D721Med (cell line): ENCODE measurements at regions not wholly inside any gene's neighbourhood (a gene's known extent, or its start where the extent isn't known, plus 50 kb on each side); places are given as distances from the start of the nearest gene placed in this dataset.

Experiments used
- DNase-seq: peaks from one replicate; pipeline ENCODE4 v3.0.0; 2011; ENCODE audit warnings: low spot score; ENCODE audit not compliant: insufficient read length
- FAIRE-seq: peaks from 2 replicates; lab custom pipeline; 2011; peaks lifted over from hg19 to GRCh38; lab: Jason Lieb, UNC
- CTCF ChIP-seq: IDR thresholded peaks from 2 replicates; pipeline ENCODE4 v1.5.1; 2012; ENCODE audit warnings: mild to moderate bottlenecking, control low read depth; ENCODE audit not compliant: insufficient read depth; ENCODE audit errors: missing control alignments

GRCh38 chr6:156448579-156448978 is 328.6 kb upstream of the ARID1B start:
- no peak for TF ChIP-seq CTCF
- FAIRE-seq (no peak), DNase-seq (no peak)

DNA sequence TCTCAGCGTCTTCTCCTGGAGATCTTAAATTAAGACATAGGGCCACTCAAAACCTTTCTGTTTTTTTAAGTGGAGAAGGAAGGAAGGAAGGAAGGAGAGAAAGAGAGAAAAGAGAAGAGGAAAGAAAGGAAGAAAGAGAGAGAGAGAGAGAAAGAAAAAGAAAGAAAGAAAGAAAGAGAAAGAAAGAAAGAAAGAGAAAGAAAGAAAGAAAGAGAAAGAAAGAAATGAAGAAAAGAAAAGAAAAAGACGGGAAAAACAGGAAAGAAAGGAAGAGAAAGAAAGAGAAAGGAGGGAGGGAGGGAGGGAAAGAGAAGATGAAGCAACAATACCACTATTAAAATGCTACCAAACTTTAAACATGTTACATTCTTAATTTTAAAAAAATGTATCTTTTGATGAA is 336.5 kb upstream of the ARID1B start:
- FAIRE-seq: no peak
- no peak for DNase-seq
- no peak for TF ChIP-seq CTCF

GRCh38 chr6:156438350-156438923 is 338.7 kb upstream of the ARID1B start:
- no peak for FAIRE-seq
- no peak for TF ChIP-seq CTCF
- no peak for DNase-seq

DNA sequence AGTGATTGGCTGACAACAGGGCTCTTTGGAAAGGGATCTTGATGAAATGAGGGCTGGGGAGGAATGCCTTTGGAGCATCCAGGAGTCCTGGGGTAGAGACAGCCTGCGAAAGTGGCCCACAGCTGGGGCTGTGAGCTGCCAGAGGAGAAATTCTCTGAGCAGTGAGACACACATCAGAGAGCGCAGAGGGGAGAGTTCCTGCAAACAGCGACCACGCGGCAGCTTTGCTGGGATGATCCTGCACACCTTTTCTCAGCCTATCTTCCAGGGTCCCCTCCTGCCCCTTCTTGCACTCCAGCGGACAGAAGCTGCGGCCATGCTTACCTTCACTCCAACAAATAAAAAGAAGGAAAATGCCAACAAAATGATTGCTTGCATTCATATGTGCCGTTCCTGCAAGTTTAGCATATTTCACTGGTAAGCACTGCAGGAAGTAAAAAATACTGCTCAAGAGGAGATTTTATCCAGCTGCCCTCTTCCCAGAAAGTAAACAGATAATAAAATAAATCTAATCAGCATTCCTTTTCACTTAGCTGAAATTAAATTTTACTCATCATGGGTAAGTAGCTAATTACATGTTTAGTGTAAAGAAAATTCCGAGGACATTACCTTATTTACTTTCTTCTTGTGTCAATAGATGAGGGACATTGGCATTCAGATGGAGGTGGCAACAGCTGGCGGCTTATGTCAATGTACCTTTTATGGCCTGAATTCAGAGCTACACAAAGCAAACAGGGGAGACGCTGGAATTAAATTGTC is 339.9 kb upstream of the ARID1B start:
- TF ChIP-seq CTCF: no peak
- no peak for FAIRE-seq
- no peak for DNase-seq

- no peak for TF ChIP-seq CTCF
- FAIRE-seq (no peak), DNase-seq (no peak)
These were observed 342.4 kb upstream of the ARID1B start for GRCh38 chr6:156434795-156435190.

GRCh38 chr6:156434049-156434794 is 343.0 kb upstream of the ARID1B start:
- DNase-seq (no peak), FAIRE-seq (no peak)
- no peak for TF ChIP-seq CTCF

DNA sequence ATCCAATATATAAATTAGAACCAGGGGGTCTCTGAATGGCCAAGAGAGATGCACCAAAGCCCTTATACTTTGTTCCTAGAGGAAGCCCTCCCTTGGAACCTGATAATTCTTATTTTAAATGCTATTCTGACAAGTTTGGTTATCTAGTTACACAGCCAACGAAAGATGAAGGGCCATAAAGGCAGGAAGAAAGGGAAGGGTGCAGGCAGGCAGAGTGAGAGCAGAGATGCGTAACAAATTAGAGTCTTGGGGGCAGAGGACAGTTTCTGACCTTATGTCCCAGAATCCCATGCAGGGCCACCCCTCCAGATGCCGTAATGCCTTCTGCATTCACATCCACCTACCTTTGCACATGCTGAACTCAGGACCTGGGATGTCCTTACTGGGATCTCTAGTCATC is 344.6 kb upstream of the ARID1B start:
- no peak for FAIRE-seq
- no peak for TF ChIP-seq CTCF
- no peak for DNase-seq
